OCI-LY7 (cell line): ENCODE measurements at regions not wholly inside any gene's neighbourhood (a gene's known extent, or its start where the extent isn't known, plus 50 kb on each side); places are given as distances from the start of the nearest gene placed in this dataset.

Experiments
- BruUV-seq: library from RNA; stranded (reverse); fragments of 400-500 nt; replicated peaks from 2 replicates; lab custom pipeline; 2021; lab: Mats Ljungman, UMichigan
- CTCF ChIA-PET: fragments of 300-600 bp; sonication (Branson Sonifier 250); formaldehyde crosslinking; loops from one replicate; lab custom pipeline; 2022; ENCODE audit warnings: antibody characterized with exemption; ENCODE audit not compliant: unreplicated experiment; lab: Charles Lee
- POLR2A ChIA-PET: fragments of 300-600 bp; sonication (Branson Sonifier 250); formaldehyde crosslinking; loops from one replicate; lab custom pipeline; 2022; ENCODE audit warnings: antibody characterized with exemption; lab: Charles Lee
- DNase-seq: peaks from one replicate; pipeline ENCODE4 v3.0.0-alpha.2; 2015; ENCODE audit warnings: low spot score
- H2AFZ ChIP-seq: fragments of 200-600 bp; sonication (generic), shearing (Covaris generic); 2 replicates; pipeline ENCODE4 v1.6.1; 2014; ENCODE audit warnings: mild to moderate bottlenecking, antibody characterized with exemption, low read length, moderate library complexity
- H3K27ac ChIP-seq: fragments of 200-600 bp; sonication (generic); 2 replicates; pipeline ENCODE4 v1.5.1; 2014; ENCODE audit warnings: mixed run types, low read depth, mild to moderate bottlenecking, moderate library complexity, low read length, inconsistent platforms; ENCODE audit not compliant: poor library complexity, severe bottlenecking
- H3K36me3 ChIP-seq: fragments of 200-600 bp; sonication (generic); 2 replicates; pipeline ENCODE4 v1.6.1; 2014; ENCODE audit warnings: mild to moderate bottlenecking, antibody characterized with exemption, low read length, moderate library complexity, mixed read lengths; ENCODE audit not compliant: insufficient read depth
- H3K4me1 ChIP-seq: fragments of 200-600 bp; sonication (generic); 2 replicates; pipeline ENCODE4 v1.5.1; 2014; ENCODE audit warnings: mild to moderate bottlenecking, low read length; ENCODE audit not compliant: insufficient read depth, poor library complexity, severe bottlenecking
- H3K4me2 ChIP-seq: fragments of 200-600 bp; sonication (generic); 2 replicates; pipeline ENCODE4 v1.6.1; 2014; ENCODE audit warnings: mild to moderate bottlenecking, low read length
- H3K4me3 ChIP-seq: fragments of 200-600 bp; sonication (generic); 2 replicates; pipeline ENCODE4 v1.5.1; 2014; ENCODE audit warnings: mild to moderate bottlenecking, low read depth, low read length; ENCODE audit not compliant: poor library complexity, severe bottlenecking
- H3K79me2 ChIP-seq: fragments of 200-600 bp; sonication (generic); 2 replicates; pipeline ENCODE4 v1.6.1; 2016; ENCODE audit warnings: low read depth, mild to moderate bottlenecking, low read length, moderate library complexity, mixed read lengths; ENCODE audit not compliant: insufficient read depth
- H3K9me2 ChIP-seq: fragments of 200-600 bp; sonication (generic); 2 replicates; pipeline ENCODE4 v1.6.1; 2016; ENCODE audit warnings: mild to moderate bottlenecking, low read length, mixed read lengths; ENCODE audit not compliant: insufficient read depth
- H3K9me3 ChIP-seq: fragments of 200-600 bp; sonication (generic); 2 replicates; pipeline ENCODE4 v1.6.1; 2014; ENCODE audit warnings: mild to moderate bottlenecking, mixed run types, low read length, mixed read lengths
- H4K20me1 ChIP-seq: fragments of 200-600 bp; sonication (generic); 2 replicates; pipeline ENCODE4 v1.6.1; 2014; ENCODE audit warnings: mild to moderate bottlenecking, antibody characterized with exemption, low read length, moderate library complexity, mixed read lengths; ENCODE audit not compliant: insufficient read depth
- EZH2phosphoT487 ChIP-seq: fragments of 200-600 bp; sonication (generic); IDR thresholded peaks from 2 replicates; pipeline ENCODE4 v1.6.1; 2018; ENCODE audit warnings: low read depth, borderline replicate concordance, mild to moderate bottlenecking, mixed run types, antibody characterized with exemption, low read length, moderate library complexity, mixed read lengths
- intact Hi-C: fragments of 100-400 bp; cut with micrococcal nuclease; formaldehyde crosslinking; loops from one replicate; pipeline ENCODE4 v1.10.0; 2022; ENCODE audit not compliant: unreplicated experiment
- TF ChIP-seq, protein P1 (sequence below): fragments of 200-600 bp; sonication (generic); conservative IDR thresholded peaks from 2 replicates; pipeline ENCODE4 v1.5.1; 2014; ENCODE audit warnings: mild to moderate bottlenecking, antibody characterized with exemption, low read length, moderate library complexity, mixed read lengths

DNA sequence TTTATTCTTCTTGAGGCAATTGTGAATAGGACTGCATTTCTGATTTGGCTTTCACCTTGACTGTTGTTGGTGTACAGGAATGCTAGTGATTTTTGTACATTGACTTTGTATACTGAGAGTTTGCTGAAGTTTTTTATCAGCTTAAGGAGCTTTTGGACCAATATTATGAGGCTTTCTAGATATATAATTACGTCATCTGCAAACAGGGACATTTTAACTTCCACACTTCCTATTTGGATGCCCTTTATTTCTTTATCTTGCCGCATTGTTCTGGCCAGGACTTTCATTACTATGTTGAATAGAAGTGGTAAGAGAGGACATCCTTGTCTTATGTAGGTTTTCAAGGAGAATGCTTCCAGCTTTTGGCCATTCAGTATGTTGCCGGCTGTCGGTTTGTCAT lies 425.4 kb upstream of the CHAC2 start:
- intact Hi-C loops = no loop called here
- H3K9me2 ChIP-seq = no peaks in the 10 kb centered on the region
- no peaks in the 10 kb centered on the region for H3K4me1 ChIP-seq
- no TSS peak for BruUV-seq
- no peaks in the 10 kb centered on the region for H3K36me3 ChIP-seq
- H3K79me2 ChIP-seq = no peaks in the 10 kb centered on the region
- no peak overlapping the region for H3K27ac ChIP-seq
- no peaks in the 10 kb centered on the region for H4K20me1 ChIP-seq
- no peak overlapping the region for H2AFZ ChIP-seq
- H3K9me3 ChIP-seq = no peaks in the 10 kb centered on the region
- H3K4me3 ChIP-seq = no peak overlapping the region
- ChIA-PET POLR2A (interaction anchor here (0.7 kb wide), 1 partner anchor 31 kb away, joined by 3 read pairs; no protein-coding TSS in a partner anchor), CTCF (no interaction called here)
- no peak for DNase-seq
- TF ChIP-seq EZH2phosphoT487 = no peak
- TF ChIP-seq, protein P1, sequence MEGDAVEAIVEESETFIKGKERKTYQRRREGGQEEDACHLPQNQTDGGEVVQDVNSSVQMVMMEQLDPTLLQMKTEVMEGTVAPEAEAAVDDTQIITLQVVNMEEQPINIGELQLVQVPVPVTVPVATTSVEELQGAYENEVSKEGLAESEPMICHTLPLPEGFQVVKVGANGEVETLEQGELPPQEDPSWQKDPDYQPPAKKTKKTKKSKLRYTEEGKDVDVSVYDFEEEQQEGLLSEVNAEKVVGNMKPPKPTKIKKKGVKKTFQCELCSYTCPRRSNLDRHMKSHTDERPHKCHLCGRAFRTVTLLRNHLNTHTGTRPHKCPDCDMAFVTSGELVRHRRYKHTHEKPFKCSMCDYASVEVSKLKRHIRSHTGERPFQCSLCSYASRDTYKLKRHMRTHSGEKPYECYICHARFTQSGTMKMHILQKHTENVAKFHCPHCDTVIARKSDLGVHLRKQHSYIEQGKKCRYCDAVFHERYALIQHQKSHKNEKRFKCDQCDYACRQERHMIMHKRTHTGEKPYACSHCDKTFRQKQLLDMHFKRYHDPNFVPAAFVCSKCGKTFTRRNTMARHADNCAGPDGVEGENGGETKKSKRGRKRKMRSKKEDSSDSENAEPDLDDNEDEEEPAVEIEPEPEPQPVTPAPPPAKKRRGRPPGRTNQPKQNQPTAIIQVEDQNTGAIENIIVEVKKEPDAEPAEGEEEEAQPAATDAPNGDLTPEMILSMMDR = no peak
- no peak overlapping the region for H3K4me2 ChIP-seq

DNA sequence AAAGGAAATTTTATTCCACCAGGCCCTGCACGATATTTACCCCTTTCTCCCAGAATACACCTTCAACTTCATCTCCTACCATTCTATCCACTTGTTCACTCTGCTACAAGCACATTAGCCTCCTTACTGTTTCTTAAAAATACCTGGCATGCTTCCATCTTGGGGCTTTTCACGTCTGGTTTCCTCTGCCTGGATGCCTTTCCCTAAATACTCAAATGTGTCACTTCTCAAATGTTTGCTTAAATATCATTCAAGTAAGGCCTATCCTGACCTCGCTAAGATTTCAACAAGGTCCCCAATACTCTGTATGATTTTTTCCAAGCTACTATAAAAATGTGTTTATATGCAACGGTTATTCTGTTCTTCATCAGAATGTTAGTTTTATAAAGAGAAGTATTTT lies 433.0 kb upstream of the CHAC2 start:
- intact Hi-C loops = no loop called here
- H3K36me3 ChIP-seq = no peaks in the 10 kb centered on the region
- H3K9me3 ChIP-seq = no peaks in the 10 kb centered on the region
- no peak overlapping the region for H3K4me2 ChIP-seq
- no peaks in the 10 kb centered on the region for H3K4me1 ChIP-seq
- no peak for DNase-seq
- TF ChIP-seq, protein P1 = no peak
- no peak for TF ChIP-seq EZH2phosphoT487
- no peaks in the 10 kb centered on the region for H4K20me1 ChIP-seq
- CTCF ChIA-PET = no interaction called here
- no peak overlapping the region for H3K4me3 ChIP-seq
- POLR2A ChIA-PET = interaction anchor here (0.5 kb wide), 1 partner anchor 51 kb away, joined by 3 read pairs; no protein-coding TSS in a partner anchor
- no peak overlapping the region for H3K27ac ChIP-seq
- no TSS peak for BruUV-seq
- no peaks in the 10 kb centered on the region for H3K9me2 ChIP-seq
- no peaks in the 10 kb centered on the region for H3K79me2 ChIP-seq
- no peak overlapping the region for H2AFZ ChIP-seq

DNA sequence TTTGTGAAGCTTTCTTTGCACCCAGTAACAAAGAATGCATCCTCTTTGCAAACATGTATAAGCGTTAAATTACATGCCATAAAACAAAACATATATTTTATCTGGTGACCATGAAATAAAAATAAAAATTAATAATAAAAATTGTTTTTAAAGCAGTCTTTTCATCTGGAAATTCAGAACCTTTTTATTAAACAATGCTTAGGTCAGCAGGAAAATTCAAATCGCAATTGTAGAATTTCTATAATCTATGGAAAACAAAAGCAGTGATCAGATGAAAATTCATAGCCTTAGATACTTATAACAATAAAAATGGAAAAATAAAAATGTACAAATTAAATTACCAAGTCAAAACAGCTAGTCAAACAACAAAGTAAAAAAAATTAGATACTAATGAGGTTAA lies 435.9 kb upstream of the CHAC2 start:
- Histone ChIP-seq H3K36me3 (no peaks in the 10 kb centered on the region), H3K4me2 (no peak overlapping the region), H3K79me2 (no peaks in the 10 kb centered on the region), H3K9me2 (no peaks in the 10 kb centered on the region), H3K4me1 (no peaks in the 10 kb centered on the region), H3K27ac (no peak overlapping the region), H2AFZ (no peak overlapping the region), H3K4me3 (no peak overlapping the region), H4K20me1 (no peaks in the 10 kb centered on the region), H3K9me3 (no peaks in the 10 kb centered on the region)
- POLR2A ChIA-PET = no interaction called here
- CTCF ChIA-PET = no interaction called here
- TF ChIP-seq EZH2phosphoT487 = no peak
- BruUV-seq = no TSS peak
- intact Hi-C loops = no loop called here
- no peak for DNase-seq
